ENCODE measurements at regions not wholly inside any gene's neighbourhood (a gene's known extent, or its start where the extent isn't known, plus 50 kb on each side); places are given as distances from the start of the nearest gene placed in this dataset.

GRCh38 chr5:114308508-114308907 is 53.4 kb upstream of the KCNN2 start:
- WGBS (ENCODE audit: insufficient coverage, insufficient read length), result no CpG with 5 or more reads among the region's 1 CpG
- no peaks in the 10 kb centered on the region for H3K9me3 ChIP-seq (ENCODE audit: control insufficient read depth, insufficient read depth, low read length)
- H3K36me3 ChIP-seq (ENCODE audit: control insufficient read depth, insufficient read depth, low read length), result no peaks in the 10 kb centered on the region
- no peak overlapping the region for H3K4me3 ChIP-seq (ENCODE audit: low read length)
- no peak overlapping the region for H3K27ac ChIP-seq (ENCODE audit: low read length)
- DNase-seq (ENCODE audit: low read depth, low spot score), result no peak
- peaks cover 5% of the 10 kb centered on the region; the same call in 1 of the 2 replicates for H3K4me1 ChIP-seq (ENCODE audit: control insufficient read depth, insufficient read depth, low read length)
- H3K27me3 ChIP-seq (ENCODE audit: control insufficient read depth, insufficient read depth, low read length), result no peaks in the 10 kb centered on the region

- H3K27ac ChIP-seq (ENCODE audit: low read length), result no peak overlapping the region
- H3K4me1 ChIP-seq (ENCODE audit: control insufficient read depth, insufficient read depth, low read length), result peaks cover 4% of the 10 kb centered on the region; the same call in 1 of the 2 replicates
- no CpG with 5 or more reads among the region's 2 CpGs for WGBS (ENCODE audit: insufficient coverage, insufficient read length)
- no peak for DNase-seq (ENCODE audit: low read depth, low spot score)
- H3K4me3 ChIP-seq (ENCODE audit: low read length), result no peak overlapping the region
- H3K27me3 ChIP-seq (ENCODE audit: control insufficient read depth, insufficient read depth, low read length), result no peaks in the 10 kb centered on the region
- no peaks in the 10 kb centered on the region for H3K36me3 ChIP-seq (ENCODE audit: control insufficient read depth, insufficient read depth, low read length)
- H3K9me3 ChIP-seq (ENCODE audit: control insufficient read depth, insufficient read depth, low read length), result no peaks in the 10 kb centered on the region
These were observed 51.2 kb upstream of the KCNN2 start for GRCh38 chr5:114310666-114311065.

GRCh38 chr5:114311281-114311680 is 50.6 kb upstream of the KCNN2 start:
- no CpG with 5 or more reads among the region's 2 CpGs for WGBS (ENCODE audit: insufficient coverage, insufficient read length)
- peaks cover 4% of the 10 kb centered on the region; the same call in 1 of the 2 replicates for H3K4me1 ChIP-seq (ENCODE audit: control insufficient read depth, insufficient read depth, low read length)

GRCh38 chr5:114311968-114312367 is 49.9 kb upstream of the KCNN2 start:
- WGBS (ENCODE audit: insufficient coverage, insufficient read length), result no CpG with 5 or more reads among the region's 1 CpG
- DNase-seq (ENCODE audit: low read depth, low spot score), result peak; percentile 39

More at GRCh38 chr5:114311281-114311680, 50.6 kb upstream of the KCNN2 start:
- Histone ChIP-seq H3K9me3 (ENCODE audit: control insufficient read depth, insufficient read depth, low read length) (no peaks in the 10 kb centered on the region), H3K27me3 (ENCODE audit: control insufficient read depth, insufficient read depth, low read length) (no peaks in the 10 kb centered on the region), H3K27ac (ENCODE audit: low read length) (no peak overlapping the region), H3K4me3 (ENCODE audit: low read length) (no peak overlapping the region), H3K36me3 (ENCODE audit: control insufficient read depth, insufficient read depth, low read length) (no peaks in the 10 kb centered on the region)
- no peak for DNase-seq (ENCODE audit: low read depth, low spot score)

More at GRCh38 chr5:114311968-114312367, 49.9 kb upstream of the KCNN2 start:
- H3K27ac ChIP-seq (ENCODE audit: low read length), result no peak overlapping the region
- no peak overlapping the region for H3K4me3 ChIP-seq (ENCODE audit: low read length)
- no peaks in the 10 kb centered on the region for H3K9me3 ChIP-seq (ENCODE audit: control insufficient read depth, insufficient read depth, low read length)
- peaks cover 4% of the 10 kb centered on the region; the same call in 1 of the 2 replicates for H3K4me1 ChIP-seq (ENCODE audit: control insufficient read depth, insufficient read depth, low read length)
- H3K27me3 ChIP-seq (ENCODE audit: control insufficient read depth, insufficient read depth, low read length), result no peaks in the 10 kb centered on the region
- no peaks in the 10 kb centered on the region for H3K36me3 ChIP-seq (ENCODE audit: control insufficient read depth, insufficient read depth, low read length)

Data from iPS DF 6.9 (cell line).